H9 (cell line): ENCODE measurements at regions not wholly inside any gene's neighbourhood (a gene's known extent, or its start where the extent isn't known, plus 50 kb on each side); places are given as distances from the start of the nearest gene placed in this dataset.

ENCODE experiments used
- DNase-seq: peaks from one replicate; pipeline ENCODE4 v3.0.0-alpha.2; 2017
- H2AFZ ChIP-seq: one replicate; pipeline ENCODE4 v1.6.1; 2013; ENCODE audit warnings: mild to moderate bottlenecking, low read length, control low read depth, moderate library complexity
- H2AK5ac ChIP-seq: 2 replicates; pipeline ENCODE4 v1.6.1; 2013; ENCODE audit warnings: low read length, control low read depth, mixed read lengths; ENCODE audit not compliant: insufficient read length
- H2BK120ac ChIP-seq: one replicate; pipeline ENCODE4 v1.6.1; 2013; ENCODE audit warnings: low read depth, mild to moderate bottlenecking, low read length, control low read depth, inconsistent platforms; ENCODE audit not compliant: poor library complexity, severe bottlenecking
- H2BK12ac ChIP-seq: 2 replicates; pipeline ENCODE4 v1.6.1; 2013; ENCODE audit warnings: low read length, control low read depth, mixed read lengths, low read depth; ENCODE audit not compliant: insufficient read length
- H2BK15ac ChIP-seq: 2 replicates; pipeline ENCODE4 v1.6.1; 2013; ENCODE audit warnings: low read depth, low read length, control low read depth
- H2BK20ac ChIP-seq: one replicate; pipeline ENCODE4 v1.6.1; 2013; ENCODE audit warnings: low read depth, mild to moderate bottlenecking, low read length, control low read depth, inconsistent platforms; ENCODE audit not compliant: poor library complexity, severe bottlenecking
- H2BK5ac ChIP-seq: 2 replicates; pipeline ENCODE4 v1.6.1; 2013; ENCODE audit warnings: low read length, control low read depth, mixed read lengths; ENCODE audit not compliant: insufficient read length
- H3K14ac ChIP-seq: 2 replicates; pipeline ENCODE4 v1.6.1; 2013; ENCODE audit warnings: low read length, control low read depth; ENCODE audit not compliant: insufficient read depth
- H3K18ac ChIP-seq: 2 replicates; pipeline ENCODE4 v1.6.1; 2013; ENCODE audit warnings: low read depth, mild to moderate bottlenecking, mixed read lengths, low read length, control low read depth; ENCODE audit not compliant: insufficient read length
- H3K23ac ChIP-seq: 2 replicates; pipeline ENCODE4 v1.6.1; 2013; ENCODE audit warnings: low read length, control low read depth, mixed read lengths, low read depth; ENCODE audit not compliant: insufficient read length
- H3K23me2 ChIP-seq: 2 replicates; pipeline ENCODE4 v1.6.1; 2013; ENCODE audit warnings: low read depth, mild to moderate bottlenecking, mixed read lengths, low read length, control low read depth; ENCODE audit not compliant: insufficient read length, poor library complexity, severe bottlenecking
- H3K27ac ChIP-seq: 2 replicates; pipeline ENCODE4 v1.5.1; 2013; ENCODE audit warnings: low read length, control low read depth, mixed read lengths, low read depth; ENCODE audit not compliant: insufficient read length
- H3K27me3 ChIP-seq: 2 replicates; pipeline ENCODE4 v1.6.1; 2013; ENCODE audit warnings: low read length, control low read depth, inconsistent platforms; ENCODE audit not compliant: insufficient read depth
- H3K4ac ChIP-seq: 2 replicates; pipeline ENCODE4 v1.6.1; 2013; ENCODE audit warnings: low read depth, mild to moderate bottlenecking, control low read depth, inconsistent platforms, low read length, moderate library complexity
- H3K4me1 ChIP-seq: 2 replicates; pipeline ENCODE4 v1.6.1; 2013; ENCODE audit warnings: low read length, control low read depth, inconsistent platforms; ENCODE audit not compliant: insufficient read depth
- H3K4me2 ChIP-seq: 2 replicates; pipeline ENCODE4 v1.6.1; 2013; ENCODE audit warnings: low read length, control low read depth, mixed read lengths; ENCODE audit not compliant: insufficient read length, insufficient read depth
- H3K56ac ChIP-seq: 2 replicates; pipeline ENCODE4 v1.6.1; 2013; ENCODE audit warnings: low read depth, mild to moderate bottlenecking, mixed read lengths, low read length, control low read depth; ENCODE audit not compliant: insufficient read length
- H3K79me1 ChIP-seq: 2 replicates; pipeline ENCODE4 v1.6.1; 2013; ENCODE audit warnings: low read depth, mild to moderate bottlenecking, moderate library complexity, low read length, control low read depth, inconsistent platforms; ENCODE audit not compliant: insufficient read depth, poor library complexity, severe bottlenecking
- H3K79me2 ChIP-seq: 2 replicates; pipeline ENCODE4 v1.6.1; 2013; ENCODE audit warnings: low read length, control low read depth, inconsistent platforms; ENCODE audit not compliant: insufficient read depth
- H3K9ac ChIP-seq: 2 replicates; pipeline ENCODE4 v1.6.1; 2013; ENCODE audit warnings: low read length, control low read depth, mixed read lengths; ENCODE audit not compliant: insufficient read length; ENCODE audit errors: extremely low read depth
- H3K9me3 ChIP-seq: one replicate; pipeline ENCODE4 v1.6.1; 2013; ENCODE audit warnings: low read depth, low read length, inconsistent platforms; ENCODE audit not compliant: control insufficient read depth
- H3T11ph ChIP-seq: one replicate; pipeline ENCODE4 v1.6.1; 2013; ENCODE audit warnings: mild to moderate bottlenecking, low read length, control low read depth, inconsistent platforms
- H4K20me1 ChIP-seq: one replicate; pipeline ENCODE4 v1.6.1; 2013; ENCODE audit not compliant: control insufficient read depth, insufficient read length, insufficient read depth
- H4K5ac ChIP-seq: 2 replicates; pipeline ENCODE4 v1.6.1; 2013; ENCODE audit warnings: low read depth, mild to moderate bottlenecking, mixed read lengths, low read length, control low read depth; ENCODE audit not compliant: insufficient read length
- H4K8ac ChIP-seq: replicated peaks from 2 replicates; pipeline ENCODE4 v1.6.1; 2013; ENCODE audit warnings: low read length, control low read depth, mixed read lengths, low read depth; ENCODE audit not compliant: insufficient read length
- H4K91ac ChIP-seq: 2 replicates; pipeline ENCODE4 v1.6.1; 2013; ENCODE audit warnings: low read depth, mild to moderate bottlenecking, moderate library complexity, mixed read lengths, low read length, control low read depth; ENCODE audit not compliant: insufficient read length
- H3K27ac Mint-ChIP-seq, 3 experiments: 2 replicates in 2 of 3; 3 replicates in 1 of 3; pipeline ENCODE4 v1.8.0; 2020 to 2021; ENCODE audit warnings: mixed read lengths in 3 of 3, mild to moderate bottlenecking in 1 of 3, moderate library complexity in 1 of 3
- H3K27me3 Mint-ChIP-seq: 2 replicates; pipeline ENCODE4 v1.8.0; 2021; ENCODE audit warnings: low read depth, mild to moderate bottlenecking, moderate library complexity, mixed read lengths
- H3K36me3 Mint-ChIP-seq, 3 experiments: 2 replicates in 2 of 3; 3 replicates in 1 of 3; pipeline ENCODE4 v1.8.0; 2020 to 2021; ENCODE audit warnings: low read depth in 3 of 3, mixed read lengths in 3 of 3; ENCODE audit not compliant: insufficient read depth in 1 of 3
- H3K4me1 Mint-ChIP-seq, 2 experiments: 2 replicates each; pipeline ENCODE4 v1.8.0; 2020; ENCODE audit warnings: mixed read lengths in 2 of 2
- H3K4me3 Mint-ChIP-seq, 2 experiments: 2 replicates in 1 of 2; 3 replicates in 1 of 2; pipeline ENCODE4 v1.8.0; 2020 to 2021; ENCODE audit warnings: mild to moderate bottlenecking in 2 of 2, mixed read lengths in 2 of 2, moderate library complexity in 1 of 2
- H3K9me3 Mint-ChIP-seq, 2 experiments: 2 replicates in 1 of 2; 3 replicates in 1 of 2; pipeline ENCODE4 v1.8.0; 2020; ENCODE audit warnings: mild to moderate bottlenecking in 2 of 2, mixed read lengths in 2 of 2, moderate library complexity in 1 of 2
- WGBS: extraction: QIAGEN DNeasy Blood & Tissue Kit; methylation state at CpG from one replicate; pipeline ENCODE4 v1.1.7; 2013; ENCODE audit warnings: missing lambda C conversion rate, low lambda C conversion rate, mixed read lengths; ENCODE audit not compliant: insufficient read length; ENCODE audit errors: extremely low coverage; 5-methylcytosine and 5-hydroxymethylcytosine counted together
- TF ChIP-seq, protein P1 (sequence below): fragments of 200-600 bp; sonication (generic); conservative IDR thresholded peaks from 3 replicates; pipeline ENCODE4 v1.8.0; 2021; ENCODE audit warnings: antibody characterized with exemption, mild to moderate bottlenecking

DNA sequence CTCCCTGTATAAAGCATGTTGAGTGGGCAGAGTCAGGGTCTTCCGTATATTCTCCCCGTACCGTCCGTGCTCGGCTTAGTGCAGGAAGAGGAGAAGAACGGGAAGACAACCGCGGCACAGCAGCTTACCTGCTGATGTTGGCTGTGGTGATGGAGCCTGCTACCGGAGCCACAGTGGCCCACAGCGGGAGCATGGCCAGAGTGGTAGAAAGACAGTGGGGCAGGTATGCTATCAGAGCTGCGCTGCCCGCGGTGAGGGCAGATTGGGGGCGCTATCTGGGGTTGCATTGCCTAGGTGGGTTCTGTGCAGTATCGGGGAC, 120.7 kb upstream of the VPREB1 start:
- Histone ChIP-seq H3K79me1 (no peaks in the 10 kb centered on the region), H3K27me3 (peaks cover 34% of the 10 kb centered on the region; the same call in 1 of the 2 replicates), H3K14ac (no peak overlapping the region), H3K9me3 (no peaks in the 10 kb centered on the region), H2AFZ (no peak overlapping the region), H3T11ph (no peak overlapping the region), H3K4me2 (no peak overlapping the region), H2AK5ac (no peak overlapping the region), H3K56ac (no peak overlapping the region), H2BK5ac (no peak overlapping the region), H3K9ac (no peak overlapping the region), H2BK120ac (no peak overlapping the region), H2BK20ac (no peak overlapping the region), H3K4ac (no peak overlapping the region), H2BK15ac (no peak overlapping the region), H3K23ac (no peak overlapping the region), H3K27ac (no peak overlapping the region), H3K4me1 (no peaks in the 10 kb centered on the region), H4K5ac (no peak overlapping the region), H2BK12ac (no peak overlapping the region), H3K79me2 (no peaks in the 10 kb centered on the region), H3K23me2 (no peaks in the 10 kb centered on the region), H4K8ac (no peak overlapping the region), H4K91ac (no peak overlapping the region), H4K20me1 (no peaks in the 10 kb centered on the region), H3K18ac (no peak overlapping the region)
- TF ChIP-seq, protein P1, sequence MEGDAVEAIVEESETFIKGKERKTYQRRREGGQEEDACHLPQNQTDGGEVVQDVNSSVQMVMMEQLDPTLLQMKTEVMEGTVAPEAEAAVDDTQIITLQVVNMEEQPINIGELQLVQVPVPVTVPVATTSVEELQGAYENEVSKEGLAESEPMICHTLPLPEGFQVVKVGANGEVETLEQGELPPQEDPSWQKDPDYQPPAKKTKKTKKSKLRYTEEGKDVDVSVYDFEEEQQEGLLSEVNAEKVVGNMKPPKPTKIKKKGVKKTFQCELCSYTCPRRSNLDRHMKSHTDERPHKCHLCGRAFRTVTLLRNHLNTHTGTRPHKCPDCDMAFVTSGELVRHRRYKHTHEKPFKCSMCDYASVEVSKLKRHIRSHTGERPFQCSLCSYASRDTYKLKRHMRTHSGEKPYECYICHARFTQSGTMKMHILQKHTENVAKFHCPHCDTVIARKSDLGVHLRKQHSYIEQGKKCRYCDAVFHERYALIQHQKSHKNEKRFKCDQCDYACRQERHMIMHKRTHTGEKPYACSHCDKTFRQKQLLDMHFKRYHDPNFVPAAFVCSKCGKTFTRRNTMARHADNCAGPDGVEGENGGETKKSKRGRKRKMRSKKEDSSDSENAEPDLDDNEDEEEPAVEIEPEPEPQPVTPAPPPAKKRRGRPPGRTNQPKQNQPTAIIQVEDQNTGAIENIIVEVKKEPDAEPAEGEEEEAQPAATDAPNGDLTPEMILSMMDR, result no peak
- no CpG with 5 or more reads among the region's 15 CpGs for WGBS
- peaks cover 8 to 18% of the 10 kb centered on the region in 2 experiments; a peak in 2 of 4 replicates for H3K4me1 Mint-ChIP-seq
- no peak overlapping the region; a peak in 1 of 5 replicates for H3K4me3 Mint-ChIP-seq
- DNase-seq, result no peak
- peaks cover 0 to 3% of the 10 kb centered on the region in 2 experiments; a peak in 1 of 5 replicates for H3K9me3 Mint-ChIP-seq
- no peak overlapping the region for H3K27ac Mint-ChIP-seq
- H3K36me3 Mint-ChIP-seq, result no peaks in the 10 kb centered on the region
- peaks cover 96% of the 10 kb centered on the region for H3K27me3 Mint-ChIP-seq
